Naive B cell (primary cell): ENCODE measurements at regions not wholly inside any gene's neighbourhood (a gene's known extent, or its start where the extent isn't known, plus 50 kb on each side); places are given as distances from the start of the nearest gene placed in this dataset.

Experiments used
- ATAC-seq, 2 donors: fragments of 150-1000 bp; cut with Tn5 transposase; 2 replicates each; pipeline ENCODE4 v1.10.0; 2021; ENCODE audit warnings: low read depth in 2 of 2, mild to moderate bottlenecking in 2 of 2, moderate library complexity in 2 of 2
- DNase-seq: peaks from one replicate; pipeline ENCODE4 v3.0.0; 2022
- H3K27ac Mint-ChIP-seq, 6 donors: one replicate each; pipeline ENCODE4 v1.8.0; 2020 to 2022; ENCODE audit warnings: mild to moderate bottlenecking in 6 of 6, mixed read lengths in 6 of 6, moderate library complexity in 5 of 6, inconsistent platforms in 2 of 6
- H3K27me3 Mint-ChIP-seq, 3 donors: one replicate each; pipeline ENCODE4 v1.8.0; 2021 to 2022; ENCODE audit warnings: mixed read lengths in 3 of 3, mild to moderate bottlenecking in 1 of 3
- H3K36me3 Mint-ChIP-seq, 2 donors: one replicate each; pipeline ENCODE4 v1.8.0; 2020 to 2022; ENCODE audit warnings: mixed read lengths in 2 of 2, inconsistent platforms in 1 of 2, mild to moderate bottlenecking in 1 of 2
- H3K4me1 Mint-ChIP-seq, 3 donors: one replicate each; pipeline ENCODE4 v1.8.0; 2020 to 2022; ENCODE audit warnings: mixed read lengths in 3 of 3, inconsistent platforms in 1 of 3, mild to moderate bottlenecking in 1 of 3, moderate library complexity in 1 of 3
- H3K4me3 Mint-ChIP-seq, 8 donors: one replicate each; pipeline ENCODE4 v1.8.0; 2020 to 2022; ENCODE audit warnings: mild to moderate bottlenecking in 8 of 8, mixed read lengths in 8 of 8, moderate library complexity in 8 of 8, inconsistent platforms in 2 of 8
- H3K9me3 Mint-ChIP-seq, 7 donors: one replicate each; pipeline ENCODE4 v1.8.0; 2020 to 2022; ENCODE audit warnings: mixed read lengths in 7 of 7, mild to moderate bottlenecking in 5 of 7, inconsistent platforms in 2 of 7, moderate library complexity in 1 of 7

- no peaks in the 10 kb centered on the region for H3K4me1 Mint-ChIP-seq
- peaks cover 0 to 5% (median 0%) of the 10 kb centered on the region in 7 donors for H3K9me3 Mint-ChIP-seq
- H3K4me3 Mint-ChIP-seq: no peak overlapping the region
- H3K27me3 Mint-ChIP-seq: peaks cover 12 to 18% (median 13%) of the 10 kb centered on the region in 3 donors
- no peaks in the 10 kb centered on the region for H3K36me3 Mint-ChIP-seq
- DNase-seq (no peak), ATAC-seq (no peak)
- H3K27ac Mint-ChIP-seq: peak overlapping the region in 1 of 6 donors; percentile 34
Observed at GRCh38 chr21:35663856-35664606, 396.3 kb downstream of the SETD4 start.

- Mint-ChIP-seq H3K27me3 (peaks cover 1 to 8% (median 4%) of the 10 kb centered on the region in 3 donors), H3K9me3 (peaks cover 0 to 2% (median 0%) of the 10 kb centered on the region in 7 donors), H3K36me3 (no peaks in the 10 kb centered on the region), H3K4me1 (no peaks in the 10 kb centered on the region), H3K4me3 (no peak overlapping the region), H3K27ac (no peak overlapping the region)
- ATAC-seq (no peak), DNase-seq (no peak)
Observed at GRCh38 chr21:35658242-35658641, 402.1 kb downstream of the SETD4 start.

GRCh38 chr21:35652872-35653271 is 407.5 kb downstream of the SETD4 start:
- H3K27ac Mint-ChIP-seq: peak overlapping the region in 1 of 6 donors; percentile 51
- no peak for ATAC-seq
- peaks cover 0 to 2% (median 0%) of the 10 kb centered on the region in 7 donors for H3K9me3 Mint-ChIP-seq
- no peak overlapping the region for H3K4me3 Mint-ChIP-seq
- DNase-seq: no peak
- no peaks in the 10 kb centered on the region for H3K4me1 Mint-ChIP-seq
- H3K36me3 Mint-ChIP-seq: no peaks in the 10 kb centered on the region
- peaks cover 4 to 37% (median 37%) of the 10 kb centered on the region in 3 donors for H3K27me3 Mint-ChIP-seq

- Mint-ChIP-seq H3K4me3 (no peak overlapping the region), H3K4me1 (no peaks in the 10 kb centered on the region), H3K27ac (no peak overlapping the region), H3K27me3 (peaks cover 5 to 38% (median 37%) of the 10 kb centered on the region in 3 donors), H3K9me3 (peaks cover 0 to 2% (median 0%) of the 10 kb centered on the region in 7 donors), H3K36me3 (no peaks in the 10 kb centered on the region)
- no peak for ATAC-seq
- no peak for DNase-seq
Observed at GRCh38 chr21:35652196-35652595, 408.1 kb downstream of the SETD4 start.

- Mint-ChIP-seq H3K9me3 (no peaks in the 10 kb centered on the region), H3K4me3 (no peak overlapping the region), H3K4me1 (no peaks in the 10 kb centered on the region), H3K36me3 (no peaks in the 10 kb centered on the region), H3K27ac (no peak overlapping the region), H3K27me3 (peaks cover 9 to 38% (median 37%) of the 10 kb centered on the region in 3 donors)
- ATAC-seq (no peak), DNase-seq (no peak)
Observed at GRCh38 chr21:35651196-35651595, 409.1 kb downstream of the SETD4 start.

GRCh38 chr21:35649186-35649585 is 411.1 kb downstream of the SETD4 start:
- ATAC-seq (no peak), DNase-seq (no peak)
- no peak overlapping the region for H3K4me3 Mint-ChIP-seq
- no peaks in the 10 kb centered on the region for H3K4me1 Mint-ChIP-seq
- H3K27me3 Mint-ChIP-seq: peaks cover 9 to 38% (median 37%) of the 10 kb centered on the region in 3 donors
- H3K36me3 Mint-ChIP-seq: no peaks in the 10 kb centered on the region
- H3K9me3 Mint-ChIP-seq: no peaks in the 10 kb centered on the region
- peak overlapping the region in 1 of 6 donors; percentile 49 for H3K27ac Mint-ChIP-seq

GRCh38 chr21:35648512-35648911 is 411.8 kb downstream of the SETD4 start:
- peaks cover 9 to 40% (median 38%) of the 10 kb centered on the region in 3 donors for H3K27me3 Mint-ChIP-seq
- no peak for DNase-seq

GRCh38 chr21:35646606-35647005 is 413.7 kb downstream of the SETD4 start:
- Mint-ChIP-seq H3K4me3 (no peak overlapping the region), H3K27ac (no peak overlapping the region), H3K27me3 (peaks cover 14 to 43% (median 39%) of the 10 kb centered on the region in 3 donors), H3K4me1 (no peaks in the 10 kb centered on the region), H3K36me3 (no peaks in the 10 kb centered on the region), H3K9me3 (no peaks in the 10 kb centered on the region)
- no peak for ATAC-seq
- no peak for DNase-seq

More at GRCh38 chr21:35648512-35648911, 411.8 kb downstream of the SETD4 start:
- ATAC-seq: no peak
- Mint-ChIP-seq H3K27ac (peak overlapping the region in 1 of 6 donors; percentile 49), H3K4me1 (no peaks in the 10 kb centered on the region), H3K36me3 (no peaks in the 10 kb centered on the region), H3K9me3 (no peaks in the 10 kb centered on the region), H3K4me3 (peak overlapping the region in 1 of 8 donors; percentile 43)

GRCh38 chr21:35645991-35646390 is 414.3 kb downstream of the SETD4 start:
- Mint-ChIP-seq H3K4me1 (no peaks in the 10 kb centered on the region), H3K9me3 (no peaks in the 10 kb centered on the region), H3K36me3 (no peaks in the 10 kb centered on the region), H3K27ac (no peak overlapping the region), H3K27me3 (peaks cover 14 to 38% (median 34%) of the 10 kb centered on the region in 3 donors), H3K4me3 (no peak overlapping the region)
- DNase-seq (no peak), ATAC-seq (no peak)

- H3K27ac Mint-ChIP-seq: no peak overlapping the region
- H3K4me3 Mint-ChIP-seq: no peak overlapping the region
- no peaks in the 10 kb centered on the region for H3K36me3 Mint-ChIP-seq
- DNase-seq (no peak), ATAC-seq (no peak)
- H3K4me1 Mint-ChIP-seq: no peaks in the 10 kb centered on the region
- H3K27me3 Mint-ChIP-seq: peaks cover 19 to 26% (median 25%) of the 10 kb centered on the region in 3 donors
- H3K9me3 Mint-ChIP-seq: no peaks in the 10 kb centered on the region
Observed at GRCh38 chr21:35644523-35644922, 415.8 kb downstream of the SETD4 start.

GRCh38 chr21:35643176-35643575 is 417.1 kb downstream of the SETD4 start:
- Mint-ChIP-seq H3K27me3 (peaks cover 15 to 26% (median 21%) of the 10 kb centered on the region in 3 donors), H3K9me3 (peaks cover 0 to 2% (median 0%) of the 10 kb centered on the region in 7 donors), H3K27ac (peak overlapping the region in 1 of 6 donors; percentile 85), H3K4me3 (no peak overlapping the region), H3K4me1 (no peaks in the 10 kb centered on the region), H3K36me3 (no peaks in the 10 kb centered on the region)
- DNase-seq (no peak), ATAC-seq (no peak)

- Mint-ChIP-seq H3K27me3 (peaks cover 10 to 29% (median 29%) of the 10 kb centered on the region in 3 donors), H3K4me3 (no peak overlapping the region), H3K27ac (no peak overlapping the region), H3K4me1 (no peaks in the 10 kb centered on the region), H3K36me3 (no peaks in the 10 kb centered on the region), H3K9me3 (peaks cover 0 to 2% (median 0%) of the 10 kb centered on the region in 7 donors)
- DNase-seq: no peak
- ATAC-seq: no peak
Observed at GRCh38 chr21:35641271-35642016, 418.9 kb downstream of the SETD4 start.

- Mint-ChIP-seq H3K4me1 (no peaks in the 10 kb centered on the region), H3K27ac (no peak overlapping the region), H3K27me3 (peaks cover 8 to 21% (median 16%) of the 10 kb centered on the region in 3 donors), H3K4me3 (peak overlapping the region in 1 of 8 donors; percentile 1), H3K9me3 (peaks cover 0 to 2% (median 0%) of the 10 kb centered on the region in 7 donors), H3K36me3 (no peaks in the 10 kb centered on the region)
- DNase-seq: no peak
- no peak for ATAC-seq
Observed at GRCh38 chr21:35637431-35637830, 422.9 kb downstream of the SETD4 start.

GRCh38 chr21:35635994-35636393 is 424.3 kb downstream of the SETD4 start:
- Mint-ChIP-seq H3K36me3 (no peaks in the 10 kb centered on the region), H3K4me3 (no peak overlapping the region), H3K4me1 (no peaks in the 10 kb centered on the region), H3K27me3 (peaks cover 8 to 16% (median 13%) of the 10 kb centered on the region in 3 donors), H3K9me3 (peaks cover 0 to 2% (median 0%) of the 10 kb centered on the region in 7 donors), H3K27ac (peak overlapping the region in 1 of 6 donors; percentile 36)
- DNase-seq: no peak
- no peak for ATAC-seq
